HEK293 (cell line): ENCODE measurements at regions not wholly inside any gene's neighbourhood (a gene's known extent, or its start where the extent isn't known, plus 50 kb on each side); places are given as distances from the start of the nearest gene placed in this dataset.

ENCODE experiments used
- CTCF ChIA-PET: fragments of 350-600 bp; formaldehyde crosslinking; extraction: SDS; loops from one replicate; lab custom pipeline; 2021; ENCODE audit warnings: antibody characterized with exemption; lab: Yijun Ruan, JAX
- POLR2A ChIA-PET: fragments of 300-600 bp; formaldehyde crosslinking; extraction: SDS; loops from one replicate; lab custom pipeline; 2020; ENCODE audit warnings: antibody characterized with exemption, inconsistent platforms; lab: Yijun Ruan, JAX
- H3K27ac ChIP-seq: fragments of 200-500 bp; sonication (Bioruptor generic); 2 replicates; pipeline ENCODE4 v1.5.1; 2014; ENCODE audit warnings: low read depth, low read length, control low read depth, inconsistent platforms; ENCODE audit errors: extremely low read depth
- H3K36me3 ChIP-seq, 2 experiments: fragments of 200-500 bp in 1 of 2; sonication (Bioruptor generic) in 1 of 2; 1 replicate in 1 of 2; 2 replicates in 1 of 2; pipeline ENCODE4 v1.5.1; 2014 to 2017; ENCODE audit warnings: inconsistent platforms in 2 of 2, low read length in 2 of 2; ENCODE audit not compliant: control insufficient read depth in 2 of 2, insufficient read depth in 1 of 2
- H3K4me1 ChIP-seq: fragments of 200-500 bp; sonication (Bioruptor generic); 2 replicates; pipeline ENCODE4 v1.5.1; 2014; ENCODE audit warnings: mild to moderate bottlenecking, low read length, inconsistent platforms; ENCODE audit not compliant: control insufficient read depth, insufficient read depth
- H3K4me3 ChIP-seq: 2 replicates; pipeline ENCODE4 v1.5.1; 2011; ENCODE audit warnings: low read depth, mild to moderate bottlenecking, control low read depth, low read length, moderate library complexity
- H3K9me3 ChIP-seq: fragments of 200-500 bp; sonication (Bioruptor generic); 2 replicates; pipeline ENCODE4 v1.5.1; 2014; ENCODE audit warnings: low read depth, low read length, inconsistent platforms; ENCODE audit not compliant: control insufficient read depth, insufficient read depth
- ZIC2 ChIP-seq: fragments of 450-650 bp; formaldehyde crosslinking; IDR thresholded peaks from 2 replicates; pipeline ENCODE4 v1.5.1; 2016; ENCODE audit warnings: missing biosample characterization, missing genetic modification characterization
- ZNF398 ChIP-seq: fragments of 450-650 bp; formaldehyde crosslinking; IDR thresholded peaks from 2 replicates; pipeline ENCODE4 v1.5.1; 2017; ENCODE audit warnings: missing biosample characterization, missing genetic modification characterization

DNA sequence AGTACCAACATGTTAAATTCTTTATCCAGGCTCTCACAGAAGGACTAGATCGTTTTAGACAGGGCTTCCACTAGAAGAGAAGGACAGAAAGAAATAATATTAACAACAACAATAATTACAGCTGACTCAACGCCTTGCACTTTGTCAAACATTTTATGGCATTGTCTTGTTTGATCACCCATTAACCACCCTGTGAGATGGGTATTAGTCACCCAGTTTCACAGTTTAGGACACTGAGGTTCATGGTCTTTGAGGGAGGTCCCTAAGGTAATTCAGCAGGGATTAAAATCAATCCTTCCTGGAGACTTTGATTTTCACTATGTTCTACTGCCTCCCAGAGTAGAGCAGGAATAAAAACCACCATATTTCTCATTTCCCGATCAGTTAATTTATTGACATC lies 51.4 kb upstream of the BNC2 start:
- TF ChIP-seq ZIC2 (tag by site-specific recombination) (0 out of 2 replicates have a peak, but pooled peaks have one; percentile 11), ZNF398 (tag by site-specific recombination) (no peak)
- TF ChIP-seq, all 188 proteins: peak for 1
- ChIA-PET CTCF (interaction anchor here (0.7 kb wide), 1 partner anchor 712 kb away, joined by 3 read pairs; no protein-coding TSS in a partner anchor), POLR2A (no interaction called here)
- H3K36me3 ChIP-seq = no peaks in the 10 kb centered on the region
- H3K27ac ChIP-seq = no peak overlapping the region
- no peaks in the 10 kb centered on the region for H3K9me3 ChIP-seq
- no peak overlapping the region for H3K4me3 ChIP-seq
- H3K4me1 ChIP-seq = no peaks in the 10 kb centered on the region
